ENCODE measurements at regions not wholly inside any gene's neighbourhood (a gene's known extent, or its start where the extent isn't known, plus 50 kb on each side); places are given as distances from the start of the nearest gene placed in this dataset.

DNA sequence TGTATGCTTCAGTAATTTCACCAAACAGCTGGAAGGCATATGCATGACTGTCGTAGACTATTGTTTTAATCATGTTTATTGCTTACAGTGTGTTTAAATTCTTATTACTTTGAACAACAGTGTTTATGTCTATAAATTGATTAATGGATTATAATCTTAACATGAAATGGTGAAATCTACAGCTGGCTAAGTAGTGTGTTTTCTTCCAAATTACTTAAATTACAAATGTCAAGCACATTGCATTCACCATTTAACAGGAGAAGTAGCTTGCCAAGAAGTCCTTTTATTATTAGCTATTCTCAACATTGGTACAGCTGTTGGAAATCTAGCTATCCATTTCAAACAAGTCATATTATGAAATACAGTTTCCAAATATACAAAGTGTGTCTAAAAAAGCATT is 849.3 kb upstream of the PCDH10 start:
- Histone ChIP-seq H4K20me1 (ENCODE audit: control insufficient read depth, insufficient read depth, insufficient read length) (no peaks in the 10 kb centered on the region), H2BK15ac (ENCODE audit: low read depth, low read length) (no peak overlapping the region), H3T11ph (ENCODE audit: low read length) (no peak overlapping the region), H2AFZ (ENCODE audit: low read length) (no peak overlapping the region), H3K23me2 (ENCODE audit: insufficient read length, low read depth, low read length, poor library complexity, severe bottlenecking) (no peaks in the 10 kb centered on the region), H3K56ac (ENCODE audit: insufficient read length, low read depth, low read length) (no peak overlapping the region), H2AK5ac (ENCODE audit: insufficient read length, low read length) (no peak overlapping the region), H2BK120ac (ENCODE audit: low read depth, low read length, poor library complexity, severe bottlenecking) (no peak overlapping the region), H3K4ac (ENCODE audit: low read depth, low read length) (no peak overlapping the region), H3K14ac (ENCODE audit: insufficient read depth, low read length) (no peak overlapping the region), H3K9me3 (ENCODE audit: control insufficient read depth, low read depth, low read length) (no peaks in the 10 kb centered on the region), H3K4me1 (ENCODE audit: insufficient read depth, low read length) (no peaks in the 10 kb centered on the region), H3K79me1 (ENCODE audit: insufficient read depth, low read depth, low read length, poor library complexity, severe bottlenecking) (no peaks in the 10 kb centered on the region), H4K5ac (ENCODE audit: insufficient read length, low read depth, low read length) (no peak overlapping the region), H3K18ac (ENCODE audit: insufficient read length, low read depth, low read length) (no peak overlapping the region), H3K79me2 (ENCODE audit: insufficient read depth, low read length) (no peaks in the 10 kb centered on the region), H2BK20ac (ENCODE audit: low read depth, low read length, poor library complexity, severe bottlenecking) (no peak overlapping the region), H3K9ac (ENCODE audit: extremely low read depth, insufficient read length, low read length) (no peak overlapping the region), H4K91ac (ENCODE audit: insufficient read length, low read depth, low read length) (no peak overlapping the region), H2BK12ac (ENCODE audit: insufficient read length, low read depth, low read length) (no peak overlapping the region), H3K27me3 (ENCODE audit: insufficient read depth, low read length) (no peaks in the 10 kb centered on the region), H3K23ac (ENCODE audit: insufficient read length, low read depth, low read length) (no peak overlapping the region), H2BK5ac (ENCODE audit: insufficient read length, low read length) (no peak overlapping the region), H4K8ac (replicated peaks; ENCODE audit: insufficient read length, low read depth, low read length) (no peak overlapping the region), H3K27ac (ENCODE audit: insufficient read length, low read depth, low read length) (no peak overlapping the region), H3K4me2 (ENCODE audit: insufficient read depth, insufficient read length, low read length) (no peak overlapping the region)
- TF ChIP-seq, protein P1, sequence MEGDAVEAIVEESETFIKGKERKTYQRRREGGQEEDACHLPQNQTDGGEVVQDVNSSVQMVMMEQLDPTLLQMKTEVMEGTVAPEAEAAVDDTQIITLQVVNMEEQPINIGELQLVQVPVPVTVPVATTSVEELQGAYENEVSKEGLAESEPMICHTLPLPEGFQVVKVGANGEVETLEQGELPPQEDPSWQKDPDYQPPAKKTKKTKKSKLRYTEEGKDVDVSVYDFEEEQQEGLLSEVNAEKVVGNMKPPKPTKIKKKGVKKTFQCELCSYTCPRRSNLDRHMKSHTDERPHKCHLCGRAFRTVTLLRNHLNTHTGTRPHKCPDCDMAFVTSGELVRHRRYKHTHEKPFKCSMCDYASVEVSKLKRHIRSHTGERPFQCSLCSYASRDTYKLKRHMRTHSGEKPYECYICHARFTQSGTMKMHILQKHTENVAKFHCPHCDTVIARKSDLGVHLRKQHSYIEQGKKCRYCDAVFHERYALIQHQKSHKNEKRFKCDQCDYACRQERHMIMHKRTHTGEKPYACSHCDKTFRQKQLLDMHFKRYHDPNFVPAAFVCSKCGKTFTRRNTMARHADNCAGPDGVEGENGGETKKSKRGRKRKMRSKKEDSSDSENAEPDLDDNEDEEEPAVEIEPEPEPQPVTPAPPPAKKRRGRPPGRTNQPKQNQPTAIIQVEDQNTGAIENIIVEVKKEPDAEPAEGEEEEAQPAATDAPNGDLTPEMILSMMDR (conservative IDR thresholded peaks at IDR 0.05) = no peak
- WGBS (ENCODE audit: extremely low coverage, insufficient read length, low lambda C conversion rate) = no CpG with 5 or more reads among the region's 1 CpG
- Mint-ChIP-seq H3K4me3 (no peak overlapping the region), H3K9me3 (no peaks in the 10 kb centered on the region), H3K4me1 (no peaks in the 10 kb centered on the region), H3K36me3 (ENCODE audit: insufficient read depth in 1 of 3, low read depth in 3 of 3) (no peaks in the 10 kb centered on the region), H3K27me3 (ENCODE audit: low read depth) (no peaks in the 10 kb centered on the region), H3K27ac (no peak overlapping the region)
- DNase-seq = no peak
